IMR-90 (cell line): ENCODE measurements at regions not wholly inside any gene's neighbourhood (a gene's known extent, or its start where the extent isn't known, plus 50 kb on each side); places are given as distances from the start of the nearest gene placed in this dataset.

Source experiments
- ATAC-seq: fragments of 200-7000 bp; cut with Tn5 transposase; 2 replicates; pipeline ENCODE4 v1.9.1; 2020; ENCODE audit warnings: low read depth, mild to moderate bottlenecking, moderate library complexity
- BruUV-seq: library from RNA; stranded (reverse); fragments of 400-500 nt; replicated peaks from 2 replicates; lab custom pipeline; 2021; lab: Mats Ljungman, UMichigan
- CTCF ChIA-PET: fragments of 300-600 bp; formaldehyde crosslinking; extraction: SDS; loops from one replicate; lab custom pipeline; 2021; ENCODE audit warnings: antibody characterized with exemption; lab: Yijun Ruan, JAX
- POLR2A ChIA-PET: fragments of 300-600 bp; sonication (Branson Sonifier 250); formaldehyde crosslinking; loops from one replicate; lab custom pipeline; 2022; ENCODE audit warnings: antibody characterized with exemption; ENCODE audit not compliant: unreplicated experiment; lab: Charles Lee
- DNase-seq: peaks from one replicate; pipeline ENCODE4 v3.0.0; 2013
- H2AFZ ChIP-seq: replicated peaks from 2 replicates; pipeline ENCODE3; 2013; ENCODE audit warnings: low read length, mild to moderate bottlenecking; ENCODE audit not compliant: poor library complexity
- H2AK5ac ChIP-seq: 2 replicates; pipeline ENCODE4 v1.6.1; 2013; ENCODE audit warnings: low read depth, low read length, inconsistent platforms
- H2AK9ac ChIP-seq: replicated peaks from 2 replicates; pipeline ENCODE3; 2013; ENCODE audit warnings: mild to moderate bottlenecking, low read depth, low read length, moderate library complexity; ENCODE audit not compliant: poor library complexity
- H2BK120ac ChIP-seq: 2 replicates; pipeline ENCODE4 v1.6.1; 2013; ENCODE audit warnings: low read depth, low read length, inconsistent platforms
- H2BK15ac ChIP-seq: 3 replicates; pipeline ENCODE4 v1.6.1; 2013; ENCODE audit warnings: low read depth, low read length, inconsistent platforms
- H2BK20ac ChIP-seq: 2 replicates; pipeline ENCODE4 v1.6.1; 2013; ENCODE audit warnings: low read depth, mild to moderate bottlenecking, inconsistent platforms, low read length, moderate library complexity
- H2BK5ac ChIP-seq: 2 replicates; pipeline ENCODE4 v1.6.1; 2013; ENCODE audit warnings: mild to moderate bottlenecking, low read depth, low read length, inconsistent platforms; ENCODE audit not compliant: poor library complexity, severe bottlenecking
- H3K14ac ChIP-seq: replicated peaks from 2 replicates; pipeline ENCODE4 v1.6.1; 2013; ENCODE audit warnings: low read depth, low read length, inconsistent platforms
- H3K18ac ChIP-seq: 2 replicates; pipeline ENCODE4 v1.6.1; 2013; ENCODE audit warnings: low read depth, low read length, control low read depth
- H3K23ac ChIP-seq: 2 replicates; pipeline ENCODE4 v1.6.1; 2013; ENCODE audit warnings: low read depth, low read length, inconsistent platforms
- H3K27ac ChIP-seq: 2 replicates; pipeline ENCODE4 v1.5.1; 2013; ENCODE audit warnings: mild to moderate bottlenecking, control low read depth, low read length; ENCODE audit not compliant: insufficient read depth
- H3K27me3 ChIP-seq: 2 replicates; pipeline ENCODE4 v1.6.1; 2013; ENCODE audit warnings: low read length; ENCODE audit not compliant: control insufficient read depth, insufficient read depth
- H3K36me3 ChIP-seq: 2 replicates; pipeline ENCODE4 v1.6.1; 2013; ENCODE audit warnings: low read length, mixed read lengths; ENCODE audit not compliant: control insufficient read depth, insufficient read depth
- H3K4ac ChIP-seq: 2 replicates; pipeline ENCODE4 v1.6.1; 2013; ENCODE audit warnings: low read depth, low read length, inconsistent platforms
- H3K4me1 ChIP-seq: 2 replicates; pipeline ENCODE4 v1.6.1; 2013; ENCODE audit warnings: low read length, mixed read lengths; ENCODE audit not compliant: control insufficient read depth, insufficient read depth
- H3K4me2 ChIP-seq: 2 replicates; pipeline ENCODE4 v1.6.1; 2013; ENCODE audit warnings: low read depth, mild to moderate bottlenecking, control low read depth, low read length, moderate library complexity
- H3K4me3 ChIP-seq: 2 replicates; pipeline ENCODE4 v1.5.1; 2013; ENCODE audit warnings: low read depth, mild to moderate bottlenecking, control low read depth, low read length, moderate library complexity; ENCODE audit not compliant: insufficient read depth
- H3K56ac ChIP-seq: 2 replicates; pipeline ENCODE4 v1.6.1; 2013; ENCODE audit warnings: low read length, inconsistent platforms; ENCODE audit not compliant: insufficient read depth; ENCODE audit errors: extremely low read depth
- H3K79me1 ChIP-seq, 2 experiments: 2 replicates each; pipeline ENCODE4 v1.6.1; 2013; ENCODE audit warnings: low read length in 2 of 2, inconsistent platforms in 1 of 2, low read depth in 1 of 2
- H3K9ac ChIP-seq: 2 replicates; pipeline ENCODE4 v1.6.1; 2013; ENCODE audit warnings: low read depth, low read length, control low read depth
- H3K9me1 ChIP-seq: 2 replicates; pipeline ENCODE4 v1.6.1; 2013; ENCODE audit warnings: low read length, inconsistent platforms; ENCODE audit not compliant: insufficient read depth
- H3K9me3 ChIP-seq: 2 replicates; pipeline ENCODE4 v1.6.1; 2013; ENCODE audit warnings: low read length; ENCODE audit not compliant: control insufficient read depth, insufficient read depth
- H4K20me1 ChIP-seq: 2 replicates; pipeline ENCODE4 v1.6.1; 2013; ENCODE audit warnings: low read length, inconsistent platforms; ENCODE audit not compliant: insufficient read depth
- H4K5ac ChIP-seq: 2 replicates; pipeline ENCODE4 v1.6.1; 2013; ENCODE audit warnings: mild to moderate bottlenecking, low read depth, low read length, control low read depth
- H4K8ac ChIP-seq, 2 experiments: 2 replicates each; pipeline ENCODE4 v1.6.1; 2013; ENCODE audit warnings: low read depth in 2 of 2, low read length in 2 of 2, control low read depth in 1 of 2, inconsistent platforms in 1 of 2
- H4K91ac ChIP-seq: 2 replicates; pipeline ENCODE4 v1.6.1; 2013; ENCODE audit warnings: low read depth, low read length, inconsistent platforms; ENCODE audit not compliant: insufficient read depth
- BHLHE40 ChIP-seq: fragments of 150-350 bp; IDR thresholded peaks from 2 replicates; pipeline ENCODE4 v1.6.1; 2016; ENCODE audit warnings: mild to moderate bottlenecking, low read depth, low read length
- CHD1 ChIP-seq: IDR thresholded peaks from 2 replicates; pipeline ENCODE4 v1.6.1; 2012; ENCODE audit warnings: low read depth, low read length, improper control_type of control experiment
- FOS ChIP-seq: fragments of 150-350 bp; IDR thresholded peaks from 2 replicates; pipeline ENCODE4 v1.6.1; 2016; ENCODE audit warnings: low read depth, low read length
- MAFK ChIP-seq: IDR thresholded peaks from 2 replicates; pipeline ENCODE4 v1.6.1; 2012; ENCODE audit warnings: low read depth, low read length, improper control_type of control experiment
- MAZ ChIP-seq: IDR thresholded peaks from 2 replicates; pipeline ENCODE4 v1.6.1; 2012; ENCODE audit warnings: low read depth, mild to moderate bottlenecking, low read length, improper control_type of control experiment, moderate library complexity, borderline replicate concordance
- MXI1 ChIP-seq: IDR thresholded peaks from 2 replicates; pipeline ENCODE4 v1.6.1; 2012; ENCODE audit warnings: low read depth, mild to moderate bottlenecking, low read length, moderate library complexity, borderline replicate concordance
- NFE2L2 ChIP-seq: fragments of 150-350 bp; IDR thresholded peaks from 2 replicates; pipeline ENCODE4 v1.6.1; 2016; ENCODE audit warnings: low read depth, mild to moderate bottlenecking, low read length
- POLR2A ChIP-seq: IDR thresholded peaks from 2 replicates; pipeline ENCODE4 v1.6.1; 2012; ENCODE audit warnings: mild to moderate bottlenecking, low read depth, low read length
- RAD21 ChIP-seq: IDR thresholded peaks from 2 replicates; pipeline ENCODE4 v1.6.1; 2012; ENCODE audit warnings: low read length, improper control_type of control experiment
- RCOR1 ChIP-seq: IDR thresholded peaks from 2 replicates; pipeline ENCODE4 v1.6.1; 2012; ENCODE audit warnings: mild to moderate bottlenecking, low read length, improper control_type of control experiment; ENCODE audit not compliant: insufficient replicate concordance
- RFX5 ChIP-seq: IDR thresholded peaks from 2 replicates; pipeline ENCODE4 v1.8.0; 2012; ENCODE audit warnings: low read depth, mild to moderate bottlenecking, low read length, moderate library complexity
- SMC3 ChIP-seq: fragments of 150-350 bp; IDR thresholded peaks from 2 replicates; pipeline ENCODE4 v1.6.1; 2016; ENCODE audit warnings: low read depth, mild to moderate bottlenecking, antibody characterized with exemption, low read length, moderate library complexity
- dilution Hi-C: fragments of 300-500 bp; cut with HindIII; formaldehyde crosslinking; loops from one replicate; pipeline ENCODE4 v1.14.3; 2018; ENCODE audit warnings: low sequenced_read_pairs; ENCODE audit not compliant: unreplicated experiment
- in situ Hi-C: fragments of 300-500 bp; cut with MboI; formaldehyde crosslinking; loops from 3 replicates; pipeline ENCODE4 v1.14.3; 2019; ENCODE audit warnings: low sequenced_read_pairs, inconsistent platforms, mixed read lengths
- intact Hi-C: fragments of 100-400 bp; cut with micrococcal nuclease; formaldehyde crosslinking; loops from 2 replicates; pipeline ENCODE4 v1.10.0; 2022
- TF ChIP-seq, protein P1 (sequence below): fragments of 150-350 bp; IDR thresholded peaks from 2 replicates; pipeline ENCODE4 v1.6.1; 2017; ENCODE audit warnings: mild to moderate bottlenecking, antibody characterized with exemption, low read length, low read depth
- TF ChIP-seq, protein P2 (sequence below): fragments of 150-350 bp; IDR thresholded peaks from 2 replicates; pipeline ENCODE4 v1.6.1; 2016; ENCODE audit warnings: low read depth, mild to moderate bottlenecking, low read length, moderate library complexity, borderline replicate concordance
- TF ChIP-seq, protein P3 (sequence below): conservative IDR thresholded peaks from 2 replicates; pipeline ENCODE4 v1.5.1; 2012; ENCODE audit warnings: mild to moderate bottlenecking, low read depth, low read length, improper control_type of control experiment

DNA sequence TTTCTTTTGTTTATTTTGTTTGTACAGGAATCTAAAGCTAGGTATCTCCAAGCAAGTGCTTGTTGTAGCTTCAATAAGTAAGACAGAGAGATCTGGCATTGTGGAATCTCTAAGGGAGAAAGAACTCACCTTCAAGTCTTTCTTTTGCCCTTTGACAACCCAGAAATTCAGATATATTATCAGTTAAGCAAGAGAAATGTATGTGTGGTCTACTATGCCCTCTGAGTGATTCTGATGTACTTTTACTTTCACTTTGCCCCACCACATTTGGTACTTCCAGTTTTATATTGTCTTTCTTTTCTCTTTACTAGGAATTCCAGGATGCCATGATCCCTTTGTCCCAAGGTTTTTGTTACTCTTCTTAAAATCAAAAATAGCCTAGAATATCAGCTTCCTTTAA lies 259.6 kb upstream of the PIK3C3 start:
- H4K91ac ChIP-seq: no peak overlapping the region
- H2BK20ac ChIP-seq: no peak overlapping the region
- H3K56ac ChIP-seq: no peak overlapping the region
- ATAC-seq: no peak
- TF ChIP-seq MAZ (no peak), BHLHE40 (no peak), NFE2L2 (no peak), RAD21 (no peak), POLR2A (no peak), RCOR1 (no peak), SMC3 (no peak), MAFK (no peak), CHD1 (no peak), MXI1 (no peak), FOS (no peak), RFX5 (no peak)
- TF ChIP-seq, protein P1, sequence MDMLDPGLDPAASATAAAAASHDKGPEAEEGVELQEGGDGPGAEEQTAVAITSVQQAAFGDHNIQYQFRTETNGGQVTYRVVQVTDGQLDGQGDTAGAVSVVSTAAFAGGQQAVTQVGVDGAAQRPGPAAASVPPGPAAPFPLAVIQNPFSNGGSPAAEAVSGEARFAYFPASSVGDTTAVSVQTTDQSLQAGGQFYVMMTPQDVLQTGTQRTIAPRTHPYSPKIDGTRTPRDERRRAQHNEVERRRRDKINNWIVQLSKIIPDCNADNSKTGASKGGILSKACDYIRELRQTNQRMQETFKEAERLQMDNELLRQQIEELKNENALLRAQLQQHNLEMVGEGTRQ: no peak
- TF ChIP-seq, protein P2, sequence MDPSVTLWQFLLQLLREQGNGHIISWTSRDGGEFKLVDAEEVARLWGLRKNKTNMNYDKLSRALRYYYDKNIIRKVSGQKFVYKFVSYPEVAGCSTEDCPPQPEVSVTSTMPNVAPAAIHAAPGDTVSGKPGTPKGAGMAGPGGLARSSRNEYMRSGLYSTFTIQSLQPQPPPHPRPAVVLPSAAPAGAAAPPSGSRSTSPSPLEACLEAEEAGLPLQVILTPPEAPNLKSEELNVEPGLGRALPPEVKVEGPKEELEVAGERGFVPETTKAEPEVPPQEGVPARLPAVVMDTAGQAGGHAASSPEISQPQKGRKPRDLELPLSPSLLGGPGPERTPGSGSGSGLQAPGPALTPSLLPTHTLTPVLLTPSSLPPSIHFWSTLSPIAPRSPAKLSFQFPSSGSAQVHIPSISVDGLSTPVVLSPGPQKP: no peak
- TF ChIP-seq, protein P3, sequence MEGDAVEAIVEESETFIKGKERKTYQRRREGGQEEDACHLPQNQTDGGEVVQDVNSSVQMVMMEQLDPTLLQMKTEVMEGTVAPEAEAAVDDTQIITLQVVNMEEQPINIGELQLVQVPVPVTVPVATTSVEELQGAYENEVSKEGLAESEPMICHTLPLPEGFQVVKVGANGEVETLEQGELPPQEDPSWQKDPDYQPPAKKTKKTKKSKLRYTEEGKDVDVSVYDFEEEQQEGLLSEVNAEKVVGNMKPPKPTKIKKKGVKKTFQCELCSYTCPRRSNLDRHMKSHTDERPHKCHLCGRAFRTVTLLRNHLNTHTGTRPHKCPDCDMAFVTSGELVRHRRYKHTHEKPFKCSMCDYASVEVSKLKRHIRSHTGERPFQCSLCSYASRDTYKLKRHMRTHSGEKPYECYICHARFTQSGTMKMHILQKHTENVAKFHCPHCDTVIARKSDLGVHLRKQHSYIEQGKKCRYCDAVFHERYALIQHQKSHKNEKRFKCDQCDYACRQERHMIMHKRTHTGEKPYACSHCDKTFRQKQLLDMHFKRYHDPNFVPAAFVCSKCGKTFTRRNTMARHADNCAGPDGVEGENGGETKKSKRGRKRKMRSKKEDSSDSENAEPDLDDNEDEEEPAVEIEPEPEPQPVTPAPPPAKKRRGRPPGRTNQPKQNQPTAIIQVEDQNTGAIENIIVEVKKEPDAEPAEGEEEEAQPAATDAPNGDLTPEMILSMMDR: no peak
- no peak overlapping the region for H2BK120ac ChIP-seq
- no peaks in the 10 kb centered on the region for H3K27me3 ChIP-seq
- H4K8ac ChIP-seq: no peak overlapping the region
- H3K4me2 ChIP-seq: 0 out of 2 replicates have a peak overlapping the region, but pooled peaks have one; percentile 15
- H4K5ac ChIP-seq: no peak overlapping the region
- in situ Hi-C loops: no loop called here
- ChIA-PET POLR2A (no interaction called here), CTCF (no interaction called here)
- no peak for DNase-seq
- no peak overlapping the region for H2AFZ ChIP-seq
- H2AK9ac ChIP-seq: no peak overlapping the region
- no peaks in the 10 kb centered on the region for H3K36me3 ChIP-seq
- H3K4ac ChIP-seq: no peak overlapping the region
- H2BK5ac ChIP-seq: no peak overlapping the region
- H3K14ac ChIP-seq: no peak overlapping the region
- H3K4me3 ChIP-seq: no peak overlapping the region
- H3K79me1 ChIP-seq: no peaks in the 10 kb centered on the region
- BruUV-seq: no TSS peak
- no peak overlapping the region for H3K9ac ChIP-seq
- no peak overlapping the region for H3K18ac ChIP-seq
- dilution Hi-C loops: no loop called here
- H3K9me1 ChIP-seq: no peaks in the 10 kb centered on the region
- H4K20me1 ChIP-seq: no peaks in the 10 kb centered on the region
- H3K27ac ChIP-seq: no peak overlapping the region
- H2AK5ac ChIP-seq: no peak overlapping the region
- no peaks in the 10 kb centered on the region for H3K4me1 ChIP-seq
- no peaks in the 10 kb centered on the region for H3K9me3 ChIP-seq
- intact Hi-C loops: no loop called here
- no peak overlapping the region for H3K23ac ChIP-seq
- H2BK15ac ChIP-seq: no peak overlapping the region
